GM23338 (cell line): ENCODE measurements at regions not wholly inside any gene's neighbourhood (a gene's known extent, or its start where the extent isn't known, plus 50 kb on each side); places are given as distances from the start of the nearest gene placed in this dataset.

Experiments
- ATAC-seq: fragments of 200-7000 bp; cut with Tn5 transposase; 3 replicates; pipeline ENCODE4 v1.9.1; 2020
- DNase-seq: peaks from one replicate; pipeline ENCODE4 v3.0.0-alpha.2; 2015; ENCODE audit warnings: low spot score
- H2AFZ ChIP-seq: fragments of 200-600 bp; sonication (generic); 2 replicates; pipeline ENCODE4 v1.8.0; 2016; ENCODE audit warnings: antibody characterized with exemption, mild to moderate bottlenecking, moderate library complexity
- H3F3A ChIP-seq: fragments of 200-600 bp; sonication (generic); replicated peaks from 2 replicates; pipeline ENCODE4 v1.8.0; 2017; ENCODE audit warnings: antibody characterized with exemption, mixed run types, low read depth
- H3K27ac ChIP-seq: fragments of 200-600 bp; sonication (generic); 2 replicates; pipeline ENCODE4 v1.6.1; 2016; ENCODE audit warnings: low read depth
- H3K27me3 ChIP-seq: fragments of 200-600 bp; sonication (generic); 2 replicates; pipeline ENCODE4 v1.8.0; 2016; ENCODE audit warnings: mild to moderate bottlenecking, mixed run types, moderate library complexity; ENCODE audit not compliant: insufficient read depth
- H3K36me3 ChIP-seq: fragments of 200-600 bp; sonication (generic); 2 replicates; pipeline ENCODE4 v1.8.0; 2016; ENCODE audit warnings: mild to moderate bottlenecking; ENCODE audit not compliant: insufficient read depth
- H3K4me1 ChIP-seq: fragments of 200-600 bp; sonication (generic); 2 replicates; pipeline ENCODE4 v1.8.0; 2016; ENCODE audit warnings: mild to moderate bottlenecking, moderate library complexity; ENCODE audit not compliant: insufficient read depth
- H3K4me2 ChIP-seq: fragments of 200-600 bp; sonication (generic); 2 replicates; pipeline ENCODE4 v1.7.1; 2017; ENCODE audit warnings: mixed run types
- H3K4me3 ChIP-seq: fragments of 200-600 bp; sonication (generic); 2 replicates; pipeline ENCODE4 v1.6.1; 2016; ENCODE audit warnings: mixed run types
- H3K79me2 ChIP-seq: fragments of 200-600 bp; sonication (generic); replicated peaks from 2 replicates; pipeline ENCODE4 v1.8.0; 2017; ENCODE audit warnings: mild to moderate bottlenecking; ENCODE audit not compliant: insufficient read depth
- H3K9me2 ChIP-seq: fragments of 200-600 bp; sonication (generic); 2 replicates; pipeline ENCODE4 v1.8.0; 2017; ENCODE audit not compliant: insufficient read depth
- H4K20me1 ChIP-seq: fragments of 200-600 bp; sonication (generic); replicated peaks from 2 replicates; pipeline ENCODE4 v1.8.0; 2017; ENCODE audit warnings: mild to moderate bottlenecking; ENCODE audit not compliant: insufficient read depth
- H3K27ac Mint-ChIP-seq: 2 replicates; pipeline ENCODE4 v1.8.0; 2020; ENCODE audit warnings: inconsistent platforms, mild to moderate bottlenecking, moderate library complexity, mixed read lengths
- H3K27me3 Mint-ChIP-seq: 3 replicates; pipeline ENCODE4 v1.8.0; 2022; ENCODE audit warnings: low read depth, mild to moderate bottlenecking, moderate library complexity, mixed read lengths, inconsistent platforms; ENCODE audit not compliant: insufficient read depth, poor library complexity
- H3K36me3 Mint-ChIP-seq: 3 replicates; pipeline ENCODE4 v1.8.0; 2021; ENCODE audit warnings: low read depth, mild to moderate bottlenecking, inconsistent platforms, moderate library complexity, mixed read lengths
- H3K4me1 Mint-ChIP-seq: 3 replicates; pipeline ENCODE4 v1.8.0; 2020; ENCODE audit warnings: mild to moderate bottlenecking, inconsistent platforms, mixed read lengths
- H3K4me3 Mint-ChIP-seq: 3 replicates; pipeline ENCODE4 v1.8.0; 2021; ENCODE audit warnings: moderate library complexity, mild to moderate bottlenecking, inconsistent platforms, mixed read lengths
- H3K9me3 Mint-ChIP-seq: 3 replicates; pipeline ENCODE4 v1.8.0; 2020; ENCODE audit warnings: moderate library complexity, mild to moderate bottlenecking, inconsistent platforms, mixed read lengths
- CREB1 ChIP-seq: fragments of 250-450 bp; sonication (Bioruptor Pico); IDR thresholded peaks from 2 replicates; pipeline ENCODE4 v1.5.0; 2020; ENCODE audit warnings: low read depth, mild to moderate bottlenecking, moderate library complexity
- EZH2 ChIP-seq: fragments of 200-600 bp; sonication (generic); IDR thresholded peaks from one replicate; pipeline ENCODE4 v1.8.0; 2017; ENCODE audit warnings: antibody characterized with exemption, mild to moderate bottlenecking, low read depth; ENCODE audit not compliant: unreplicated experiment
- JUNB ChIP-seq: IDR thresholded peaks from one replicate; pipeline ENCODE4 v1.6.1; 2016; ENCODE audit warnings: antibody characterized with exemption; ENCODE audit not compliant: unreplicated experiment
- NANOG ChIP-seq: IDR thresholded peaks from 2 replicates; pipeline ENCODE4 v1.6.1; 2016; ENCODE audit warnings: antibody characterized with exemption, borderline replicate concordance
- POLR2AphosphoS5 ChIP-seq: IDR thresholded peaks from 2 replicates; pipeline ENCODE4 v1.6.1; 2016; ENCODE audit warnings: antibody characterized with exemption, low read depth
- STAT1 ChIP-seq: IDR thresholded peaks from one replicate; pipeline ENCODE4 v1.6.1; 2016; ENCODE audit warnings: antibody characterized with exemption; ENCODE audit not compliant: unreplicated experiment
- ZNF331 ChIP-seq: fragments of 250-450 bp; sonication (Bioruptor Pico); IDR thresholded peaks from 2 replicates; pipeline ENCODE4 v1.5.0; 2020; ENCODE audit warnings: low read depth, mild to moderate bottlenecking, moderate library complexity
- TF ChIP-seq, protein P1 (sequence below): IDR thresholded peaks from one replicate; pipeline ENCODE4 v1.6.1; 2018; ENCODE audit warnings: antibody characterized with exemption; ENCODE audit not compliant: unreplicated experiment
- TF ChIP-seq, protein P2 (sequence below), 2 experiments: fragments of 200-600 bp in 1 of 2; sonication (generic) in 1 of 2; conservative IDR thresholded peaks; 2 replicates each; pipeline versions ENCODE4 v1.5.1 to v1.6.1; 2016 to 2017; ENCODE audit warnings: antibody characterized with exemption in 2 of 2, low read depth in 2 of 2, mild to moderate bottlenecking in 2 of 2, moderate library complexity in 1 of 2
- TF ChIP-seq, protein P3 (sequence below): fragments of 250-450 bp; sonication (Bioruptor Pico); IDR thresholded peaks from 2 replicates; pipeline ENCODE4 v1.5.0; 2020; ENCODE audit warnings: mild to moderate bottlenecking, moderate library complexity
- TF ChIP-seq, protein P4 (sequence below): IDR thresholded peaks from 2 replicates; pipeline ENCODE4 v1.6.1; 2016; ENCODE audit warnings: antibody characterized with exemption

DNA sequence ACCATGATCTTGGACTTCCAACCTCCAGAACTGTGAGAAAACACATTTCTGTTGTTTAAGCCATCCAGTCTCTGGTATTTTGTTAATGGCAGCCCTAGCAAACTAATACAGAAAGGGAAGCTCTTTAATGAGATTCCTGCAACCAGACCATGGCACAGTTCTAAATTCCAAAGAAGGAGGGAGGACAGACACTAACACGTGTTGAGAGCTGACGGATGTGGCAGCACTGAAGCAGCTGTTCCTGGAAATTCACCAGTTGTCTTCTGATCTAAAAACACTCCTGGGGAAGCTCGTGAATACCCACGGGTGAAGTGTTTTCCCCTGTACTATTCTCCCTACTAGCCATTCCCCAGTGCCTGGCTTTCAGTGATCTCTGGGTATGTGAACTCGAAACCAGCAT is 56.7 kb downstream of the RPL22L1 start:
- Mint-ChIP-seq H3K27ac (no peak overlapping the region), H3K36me3 (no peaks in the 10 kb centered on the region), H3K9me3 (peaks cover under 1% of the 10 kb centered on the region; the same call in 1 of the 3 replicates), H3K4me3 (no peak overlapping the region), H3K27me3 (peaks cover 12% of the 10 kb centered on the region), H3K4me1 (peaks cover 53% of the 10 kb centered on the region)
- Histone ChIP-seq H3F3A (no peaks in the 10 kb centered on the region), H3K27me3 (no peaks in the 10 kb centered on the region), H3K79me2 (no peaks in the 10 kb centered on the region), H3K4me3 (no peak overlapping the region), H2AFZ (no peak overlapping the region), H3K27ac (no peak overlapping the region), H3K4me1 (peaks cover 53% of the 10 kb centered on the region), H3K9me2 (no peaks in the 10 kb centered on the region), H3K36me3 (no peaks in the 10 kb centered on the region), H4K20me1 (no peaks in the 10 kb centered on the region), H3K4me2 (0 out of 2 replicates have a peak overlapping the region, but pooled peaks have one; percentile 37)
- ATAC-seq (no peak), DNase-seq (no peak)
- TF ChIP-seq, protein P1, sequence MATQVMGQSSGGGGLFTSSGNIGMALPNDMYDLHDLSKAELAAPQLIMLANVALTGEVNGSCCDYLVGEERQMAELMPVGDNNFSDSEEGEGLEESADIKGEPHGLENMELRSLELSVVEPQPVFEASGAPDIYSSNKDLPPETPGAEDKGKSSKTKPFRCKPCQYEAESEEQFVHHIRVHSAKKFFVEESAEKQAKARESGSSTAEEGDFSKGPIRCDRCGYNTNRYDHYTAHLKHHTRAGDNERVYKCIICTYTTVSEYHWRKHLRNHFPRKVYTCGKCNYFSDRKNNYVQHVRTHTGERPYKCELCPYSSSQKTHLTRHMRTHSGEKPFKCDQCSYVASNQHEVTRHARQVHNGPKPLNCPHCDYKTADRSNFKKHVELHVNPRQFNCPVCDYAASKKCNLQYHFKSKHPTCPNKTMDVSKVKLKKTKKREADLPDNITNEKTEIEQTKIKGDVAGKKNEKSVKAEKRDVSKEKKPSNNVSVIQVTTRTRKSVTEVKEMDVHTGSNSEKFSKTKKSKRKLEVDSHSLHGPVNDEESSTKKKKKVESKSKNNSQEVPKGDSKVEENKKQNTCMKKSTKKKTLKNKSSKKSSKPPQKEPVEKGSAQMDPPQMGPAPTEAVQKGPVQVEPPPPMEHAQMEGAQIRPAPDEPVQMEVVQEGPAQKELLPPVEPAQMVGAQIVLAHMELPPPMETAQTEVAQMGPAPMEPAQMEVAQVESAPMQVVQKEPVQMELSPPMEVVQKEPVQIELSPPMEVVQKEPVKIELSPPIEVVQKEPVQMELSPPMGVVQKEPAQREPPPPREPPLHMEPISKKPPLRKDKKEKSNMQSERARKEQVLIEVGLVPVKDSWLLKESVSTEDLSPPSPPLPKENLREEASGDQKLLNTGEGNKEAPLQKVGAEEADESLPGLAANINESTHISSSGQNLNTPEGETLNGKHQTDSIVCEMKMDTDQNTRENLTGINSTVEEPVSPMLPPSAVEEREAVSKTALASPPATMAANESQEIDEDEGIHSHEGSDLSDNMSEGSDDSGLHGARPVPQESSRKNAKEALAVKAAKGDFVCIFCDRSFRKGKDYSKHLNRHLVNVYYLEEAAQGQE = no peak
- TF ChIP-seq STAT1 = no peak
- TF ChIP-seq NANOG = no peak
- TF ChIP-seq JUNB = no peak
- TF ChIP-seq CREB1 (CRISPR knock-in tag) = no peak
- no peak for TF ChIP-seq ZNF331
- no peak for TF ChIP-seq POLR2AphosphoS5
- TF ChIP-seq, protein P2, sequence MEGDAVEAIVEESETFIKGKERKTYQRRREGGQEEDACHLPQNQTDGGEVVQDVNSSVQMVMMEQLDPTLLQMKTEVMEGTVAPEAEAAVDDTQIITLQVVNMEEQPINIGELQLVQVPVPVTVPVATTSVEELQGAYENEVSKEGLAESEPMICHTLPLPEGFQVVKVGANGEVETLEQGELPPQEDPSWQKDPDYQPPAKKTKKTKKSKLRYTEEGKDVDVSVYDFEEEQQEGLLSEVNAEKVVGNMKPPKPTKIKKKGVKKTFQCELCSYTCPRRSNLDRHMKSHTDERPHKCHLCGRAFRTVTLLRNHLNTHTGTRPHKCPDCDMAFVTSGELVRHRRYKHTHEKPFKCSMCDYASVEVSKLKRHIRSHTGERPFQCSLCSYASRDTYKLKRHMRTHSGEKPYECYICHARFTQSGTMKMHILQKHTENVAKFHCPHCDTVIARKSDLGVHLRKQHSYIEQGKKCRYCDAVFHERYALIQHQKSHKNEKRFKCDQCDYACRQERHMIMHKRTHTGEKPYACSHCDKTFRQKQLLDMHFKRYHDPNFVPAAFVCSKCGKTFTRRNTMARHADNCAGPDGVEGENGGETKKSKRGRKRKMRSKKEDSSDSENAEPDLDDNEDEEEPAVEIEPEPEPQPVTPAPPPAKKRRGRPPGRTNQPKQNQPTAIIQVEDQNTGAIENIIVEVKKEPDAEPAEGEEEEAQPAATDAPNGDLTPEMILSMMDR (conservative IDR thresholded peaks at IDR 0.05; ENCODE audit: low read depth in 2 of 2) = no peak
- TF ChIP-seq, protein P3, sequence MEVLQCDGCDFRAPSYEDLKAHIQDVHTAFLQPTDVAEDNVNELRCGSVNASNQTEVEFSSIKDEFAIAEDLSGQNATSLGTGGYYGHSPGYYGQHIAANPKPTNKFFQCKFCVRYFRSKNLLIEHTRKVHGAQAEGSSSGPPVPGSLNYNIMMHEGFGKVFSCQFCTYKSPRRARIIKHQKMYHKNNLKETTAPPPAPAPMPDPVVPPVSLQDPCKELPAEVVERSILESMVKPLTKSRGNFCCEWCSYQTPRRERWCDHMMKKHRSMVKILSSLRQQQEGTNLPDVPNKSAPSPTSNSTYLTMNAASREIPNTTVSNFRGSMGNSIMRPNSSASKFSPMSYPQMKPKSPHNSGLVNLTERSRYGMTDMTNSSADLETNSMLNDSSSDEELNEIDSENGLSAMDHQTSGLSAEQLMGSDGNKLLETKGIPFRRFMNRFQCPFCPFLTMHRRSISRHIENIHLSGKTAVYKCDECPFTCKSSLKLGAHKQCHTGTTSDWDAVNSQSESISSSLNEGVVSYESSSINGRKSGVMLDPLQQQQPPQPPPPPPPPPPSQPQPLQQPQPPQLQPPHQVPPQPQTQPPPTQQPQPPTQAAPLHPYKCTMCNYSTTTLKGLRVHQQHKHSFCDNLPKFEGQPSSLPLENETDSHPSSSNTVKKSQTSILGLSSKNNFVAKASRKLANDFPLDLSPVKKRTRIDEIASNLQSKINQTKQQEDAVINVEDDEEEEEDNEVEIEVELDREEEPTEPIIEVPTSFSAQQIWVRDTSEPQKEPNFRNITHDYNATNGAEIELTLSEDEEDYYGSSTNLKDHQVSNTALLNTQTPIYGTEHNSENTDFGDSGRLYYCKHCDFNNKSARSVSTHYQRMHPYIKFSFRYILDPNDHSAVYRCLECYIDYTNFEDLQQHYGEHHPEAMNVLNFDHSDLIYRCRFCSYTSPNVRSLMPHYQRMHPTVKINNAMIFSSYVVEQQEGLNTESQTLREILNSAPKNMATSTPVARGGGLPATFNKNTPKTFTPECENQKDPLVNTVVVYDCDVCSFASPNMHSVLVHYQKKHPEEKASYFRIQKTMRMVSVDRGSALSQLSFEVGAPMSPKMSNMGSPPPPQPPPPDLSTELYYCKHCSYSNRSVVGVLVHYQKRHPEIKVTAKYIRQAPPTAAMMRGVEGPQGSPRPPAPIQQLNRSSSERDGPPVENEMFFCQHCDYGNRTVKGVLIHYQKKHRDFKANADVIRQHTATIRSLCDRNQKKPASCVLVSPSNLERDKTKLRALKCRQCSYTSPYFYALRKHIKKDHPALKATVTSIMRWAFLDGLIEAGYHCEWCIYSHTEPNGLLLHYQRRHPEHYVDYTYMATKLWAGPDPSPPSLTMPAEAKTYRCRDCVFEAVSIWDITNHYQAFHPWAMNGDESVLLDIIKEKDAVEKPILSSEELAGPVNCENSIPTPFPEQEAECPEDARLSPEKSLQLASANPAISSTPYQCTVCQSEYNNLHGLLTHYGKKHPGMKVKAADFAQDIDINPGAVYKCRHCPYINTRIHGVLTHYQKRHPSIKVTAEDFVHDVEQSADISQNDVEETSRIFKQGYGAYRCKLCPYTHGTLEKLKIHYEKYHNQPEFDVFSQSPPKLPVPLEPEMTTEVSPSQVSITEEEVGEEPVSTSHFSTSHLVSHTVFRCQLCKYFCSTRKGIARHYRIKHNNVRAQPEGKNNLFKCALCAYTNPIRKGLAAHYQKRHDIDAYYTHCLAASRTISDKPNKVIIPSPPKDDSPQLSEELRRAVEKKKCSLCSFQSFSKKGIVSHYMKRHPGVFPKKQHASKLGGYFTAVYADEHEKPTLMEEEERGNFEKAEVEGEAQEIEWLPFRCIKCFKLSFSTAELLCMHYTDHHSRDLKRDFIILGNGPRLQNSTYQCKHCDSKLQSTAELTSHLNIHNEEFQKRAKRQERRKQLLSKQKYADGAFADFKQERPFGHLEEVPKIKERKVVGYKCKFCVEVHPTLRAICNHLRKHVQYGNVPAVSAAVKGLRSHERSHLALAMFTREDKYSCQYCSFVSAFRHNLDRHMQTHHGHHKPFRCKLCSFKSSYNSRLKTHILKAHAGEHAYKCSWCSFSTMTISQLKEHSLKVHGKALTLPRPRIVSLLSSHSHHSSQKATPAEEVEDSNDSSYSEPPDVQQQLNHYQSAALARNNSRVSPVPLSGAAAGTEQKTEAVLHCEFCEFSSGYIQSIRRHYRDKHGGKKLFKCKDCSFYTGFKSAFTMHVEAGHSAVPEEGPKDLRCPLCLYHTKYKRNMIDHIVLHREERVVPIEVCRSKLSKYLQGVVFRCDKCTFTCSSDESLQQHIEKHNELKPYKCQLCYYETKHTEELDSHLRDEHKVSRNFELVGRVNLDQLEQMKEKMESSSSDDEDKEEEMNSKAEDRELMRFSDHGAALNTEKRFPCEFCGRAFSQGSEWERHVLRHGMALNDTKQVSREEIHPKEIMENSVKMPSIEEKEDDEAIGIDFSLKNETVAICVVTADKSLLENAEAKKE (CRISPR knock-in tag) = no peak
- TF ChIP-seq EZH2 = no peak
- TF ChIP-seq, protein P4, sequence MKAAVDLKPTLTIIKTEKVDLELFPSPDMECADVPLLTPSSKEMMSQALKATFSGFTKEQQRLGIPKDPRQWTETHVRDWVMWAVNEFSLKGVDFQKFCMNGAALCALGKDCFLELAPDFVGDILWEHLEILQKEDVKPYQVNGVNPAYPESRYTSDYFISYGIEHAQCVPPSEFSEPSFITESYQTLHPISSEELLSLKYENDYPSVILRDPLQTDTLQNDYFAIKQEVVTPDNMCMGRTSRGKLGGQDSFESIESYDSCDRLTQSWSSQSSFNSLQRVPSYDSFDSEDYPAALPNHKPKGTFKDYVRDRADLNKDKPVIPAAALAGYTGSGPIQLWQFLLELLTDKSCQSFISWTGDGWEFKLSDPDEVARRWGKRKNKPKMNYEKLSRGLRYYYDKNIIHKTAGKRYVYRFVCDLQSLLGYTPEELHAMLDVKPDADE = no peak
